ENCODE measurements at regions not wholly inside any gene's neighbourhood (a gene's known extent, or its start where the extent isn't known, plus 50 kb on each side); places are given as distances from the start of the nearest gene placed in this dataset.
A peak's percentile ranks its signal among the peaks of the same experiment; 100 is the strongest.
"Not testable (repeated sequence)": the region's sequence is repeated elsewhere in the genome, so short reads cannot be mapped to it uniquely, and the experiment has no call there.

- H3K4me3 ChIP-seq (ENCODE audit: low read depth, low read length); H3K36me3 ChIP-seq (ENCODE audit: control insufficient read depth, insufficient read depth, low read length); POLR2A ChIA-PET; DNase-seq (ENCODE audit: low read depth); H3K27me3 ChIP-seq (ENCODE audit: control insufficient read depth, insufficient read depth, low read length): not testable (repeated sequence)
- CTCF ChIA-PET = interaction anchor here (1.0 kb wide), 1 partner anchor 9 kb away, joined by 3 read pairs; no protein-coding TSS in a partner anchor
These were observed 72.4 kb downstream of the HNRNPD start for GRCh38 chr4:82301390-82301789.

GRCh38 chr4:82293304-82293703 is 80.5 kb downstream of the HNRNPD start:
- Histone ChIP-seq H3K36me3 (ENCODE audit: control insufficient read depth, insufficient read depth, low read length) (no peaks in the 10 kb centered on the region), H3K27me3 (ENCODE audit: control insufficient read depth, insufficient read depth, low read length) (no peaks in the 10 kb centered on the region), H3K4me3 (ENCODE audit: low read depth, low read length) (no peak overlapping the region)
- ChIA-PET CTCF (no interaction called here), POLR2A (no interaction called here)
- TF ChIP-seq CTCF (IDR thresholded peaks at IDR 0.05; ENCODE audit: insufficient read depth, low read depth, low read length) = no peak
- DNase-seq (ENCODE audit: low read depth) = no peak

- Histone ChIP-seq H3K4me3 (ENCODE audit: low read depth, low read length) (no peak overlapping the region), H3K27me3 (ENCODE audit: control insufficient read depth, insufficient read depth, low read length) (no peaks in the 10 kb centered on the region), H3K36me3 (ENCODE audit: control insufficient read depth, insufficient read depth, low read length) (no peaks in the 10 kb centered on the region)
- DNase-seq (ENCODE audit: low read depth) = no peak
- CTCF ChIA-PET = no interaction called here
- POLR2A ChIA-PET = no interaction called here
- TF ChIP-seq CTCF (IDR thresholded peaks at IDR 0.05; ENCODE audit: insufficient read depth, low read depth, low read length) = no peak
These were observed 86.1 kb downstream of the HNRNPD start for GRCh38 chr4:82287720-82288119.

- Histone ChIP-seq H3K4me3 (ENCODE audit: low read depth, low read length) (peak overlapping the region; percentile 54), H3K36me3 (ENCODE audit: control insufficient read depth, insufficient read depth, low read length) (no peaks in the 10 kb centered on the region), H3K27me3 (ENCODE audit: control insufficient read depth, insufficient read depth, low read length) (no peaks in the 10 kb centered on the region)
- TF ChIP-seq CTCF (IDR thresholded peaks at IDR 0.05; ENCODE audit: insufficient read depth, low read depth, low read length) = peak; percentile 93
- ChIA-PET CTCF (interaction anchor here (0.6 to 2.0 kb wide), 8 partner anchors 15 to 75 kb away, joined by 3 to 5 read pairs (median 3); no protein-coding TSS in a partner anchor), POLR2A (no interaction called here)
- DNase-seq (ENCODE audit: low read depth) = peak; percentile 94
These were observed 88.7 kb downstream of the HNRNPD start for GRCh38 chr4:82284858-82285805.

- ChIA-PET CTCF (interaction anchor here (0.6 to 2.0 kb wide), 5 partner anchors 16 to 76 kb away, joined by 3 to 5 read pairs (median 3); no protein-coding TSS in a partner anchor), POLR2A (no interaction called here)
- DNase-seq (ENCODE audit: low read depth) = no peak
- Histone ChIP-seq H3K27me3 (ENCODE audit: control insufficient read depth, insufficient read depth, low read length) (no peaks in the 10 kb centered on the region), H3K36me3 (ENCODE audit: control insufficient read depth, insufficient read depth, low read length) (no peaks in the 10 kb centered on the region), H3K4me3 (ENCODE audit: low read depth, low read length) (peak overlapping the region; percentile 54)
- TF ChIP-seq CTCF (IDR thresholded peaks at IDR 0.05; ENCODE audit: insufficient read depth, low read depth, low read length) = no peak; the same call in 1 of the 2 replicates
These were observed 89.3 kb downstream of the HNRNPD start for GRCh38 chr4:82284475-82284857.

Measured in BJ (cell line).